Natural killer cell treated with Interleukin-12 subunit alpha and Interleukin-12 subunit beta and Interleukin-15 and Interleukin-18, amount 100 ng/mL, for 72 hours (primary cell): ENCODE measurements at regions not wholly inside any gene's neighbourhood (a gene's known extent, or its start where the extent isn't known, plus 50 kb on each side); places are given as distances from the start of the nearest gene placed in this dataset.

ENCODE experiments used
- ATAC-seq, 2 donors: fragments of 150-1000 bp; cut with Tn5 transposase in 1 of 2; sonication (Bioruptor Pico), chemical (Tn5 transposase) in 1 of 2; 2 replicates each; pipeline ENCODE4 v1.10.0; 2021
- DNase-seq: peaks from one replicate; pipeline ENCODE4 v3.0.0; 2022; ENCODE audit warnings: low spot score
- H3K27ac Mint-ChIP-seq, 2 donors: 1 replicate in 1 of 2; 2 replicates in 1 of 2; pipeline ENCODE4 v1.8.0; 2022; ENCODE audit warnings: mixed read lengths in 2 of 2, mild to moderate bottlenecking in 1 of 2, moderate library complexity in 1 of 2
- H3K27me3 Mint-ChIP-seq, 2 donors: 1 replicate in 1 of 2; 2 replicates in 1 of 2; pipeline ENCODE4 v1.8.0; 2022; ENCODE audit warnings: mixed read lengths in 2 of 2
- H3K36me3 Mint-ChIP-seq: one replicate; pipeline ENCODE4 v1.8.0; 2022; ENCODE audit warnings: mixed read lengths
- H3K4me1 Mint-ChIP-seq, 2 donors: 1 replicate in 1 of 2; 2 replicates in 1 of 2; pipeline ENCODE4 v1.8.0; 2022; ENCODE audit warnings: low read depth in 2 of 2, mixed read lengths in 2 of 2, mild to moderate bottlenecking in 1 of 2
- H3K4me3 Mint-ChIP-seq: one replicate; pipeline ENCODE4 v1.8.0; 2022; ENCODE audit warnings: mixed read lengths
- H3K9me3 Mint-ChIP-seq: 2 replicates; pipeline ENCODE4 v1.8.0; 2022; ENCODE audit warnings: mixed read lengths

- no peaks in the 10 kb centered on the region for H3K36me3 Mint-ChIP-seq
- DNase-seq, result no peak
- H3K9me3 Mint-ChIP-seq, result no peaks in the 10 kb centered on the region
- no peak overlapping the region for H3K4me3 Mint-ChIP-seq
- no peak overlapping the region for H3K27ac Mint-ChIP-seq
- peaks cover 10 to 23% of the 10 kb centered on the region in 2 donors for H3K27me3 Mint-ChIP-seq
- H3K4me1 Mint-ChIP-seq, result no peaks in the 10 kb centered on the region
- ATAC-seq, result no peak
Observed at GRCh38 chr2:151051574-151052220, 210.0 kb downstream of the RBM43 start.

- no peaks in the 10 kb centered on the region for H3K36me3 Mint-ChIP-seq
- no peak overlapping the region for H3K27ac Mint-ChIP-seq
- no peaks in the 10 kb centered on the region for H3K4me1 Mint-ChIP-seq
- no peak overlapping the region for H3K4me3 Mint-ChIP-seq
- ATAC-seq (no peak), DNase-seq (no peak)
- H3K9me3 Mint-ChIP-seq, result no peaks in the 10 kb centered on the region
- H3K27me3 Mint-ChIP-seq, result peaks cover 10 to 23% of the 10 kb centered on the region in 2 donors
Observed at GRCh38 chr2:151049746-151050145, 211.9 kb downstream of the RBM43 start.

GRCh38 chr2:151048331-151049054, 213.2 kb downstream of the RBM43 start:
- Mint-ChIP-seq H3K36me3 (no peaks in the 10 kb centered on the region), H3K27ac (no peak overlapping the region), H3K4me3 (no peak overlapping the region), H3K9me3 (no peaks in the 10 kb centered on the region), H3K4me1 (no peaks in the 10 kb centered on the region), H3K27me3 (peaks cover 10 to 23% of the 10 kb centered on the region in 2 donors)
- DNase-seq (no peak), ATAC-seq (no peak)

- no peak for ATAC-seq
- H3K9me3 Mint-ChIP-seq, result no peaks in the 10 kb centered on the region
- peaks cover under 1 to 3% of the 10 kb centered on the region in 2 donors for H3K27me3 Mint-ChIP-seq
- H3K27ac Mint-ChIP-seq, result no peak overlapping the region
- no peaks in the 10 kb centered on the region for H3K36me3 Mint-ChIP-seq
- H3K4me3 Mint-ChIP-seq, result no peak overlapping the region
- DNase-seq, result no peak
- no peaks in the 10 kb centered on the region for H3K4me1 Mint-ChIP-seq
Observed at GRCh38 chr2:151043484-151043883, 218.2 kb downstream of the RBM43 start.

GRCh38 chr2:151042964-151043363, 218.7 kb downstream of the RBM43 start:
- DNase-seq (no peak), ATAC-seq (no peak)
- H3K27me3 Mint-ChIP-seq, result peaks cover 0 to 3% of the 10 kb centered on the region in 2 donors
- no peaks in the 10 kb centered on the region for H3K36me3 Mint-ChIP-seq
- H3K27ac Mint-ChIP-seq, result no peak overlapping the region
- no peaks in the 10 kb centered on the region for H3K4me1 Mint-ChIP-seq
- H3K4me3 Mint-ChIP-seq, result no peak overlapping the region
- no peaks in the 10 kb centered on the region for H3K9me3 Mint-ChIP-seq

- no peak overlapping the region for H3K4me3 Mint-ChIP-seq
- no peak for ATAC-seq
- H3K4me1 Mint-ChIP-seq, result no peaks in the 10 kb centered on the region
- no peaks in the 10 kb centered on the region for H3K36me3 Mint-ChIP-seq
- DNase-seq, result no peak
- peaks cover 0 to 3% of the 10 kb centered on the region in 2 donors for H3K27me3 Mint-ChIP-seq
- no peak overlapping the region for H3K27ac Mint-ChIP-seq
- no peaks in the 10 kb centered on the region for H3K9me3 Mint-ChIP-seq
Observed at GRCh38 chr2:151040039-151040438, 221.6 kb downstream of the RBM43 start.

GRCh38 chr2:151038516-151038915, 223.1 kb downstream of the RBM43 start:
- no peak overlapping the region for H3K4me3 Mint-ChIP-seq
- no peak overlapping the region for H3K27ac Mint-ChIP-seq
- H3K4me1 Mint-ChIP-seq, result no peaks in the 10 kb centered on the region
- no peak for ATAC-seq
- H3K27me3 Mint-ChIP-seq, result peaks cover 0 to 7% of the 10 kb centered on the region in 2 donors
- no peaks in the 10 kb centered on the region for H3K36me3 Mint-ChIP-seq
- no peak for DNase-seq
- no peaks in the 10 kb centered on the region for H3K9me3 Mint-ChIP-seq

GRCh38 chr2:151037434-151037833, 224.2 kb downstream of the RBM43 start:
- Mint-ChIP-seq H3K27ac (no peak overlapping the region), H3K4me3 (no peak overlapping the region), H3K36me3 (no peaks in the 10 kb centered on the region), H3K4me1 (no peaks in the 10 kb centered on the region), H3K9me3 (no peaks in the 10 kb centered on the region), H3K27me3 (peaks cover 0 to 7% of the 10 kb centered on the region in 2 donors)
- ATAC-seq, result no peak
- DNase-seq, result no peak

- DNase-seq, result no peak
- Mint-ChIP-seq H3K4me1 (peaks cover 0 to 3% of the 10 kb centered on the region in 2 donors), H3K27ac (no peak overlapping the region), H3K36me3 (no peaks in the 10 kb centered on the region), H3K27me3 (peaks cover 0 to 7% of the 10 kb centered on the region in 2 donors), H3K4me3 (no peak overlapping the region), H3K9me3 (no peaks in the 10 kb centered on the region)
- ATAC-seq, result no peak
Observed at GRCh38 chr2:151033271-151034248, 228.1 kb downstream of the RBM43 start.

- no peaks in the 10 kb centered on the region for H3K36me3 Mint-ChIP-seq
- no peak overlapping the region for H3K4me3 Mint-ChIP-seq
- ATAC-seq (no peak), DNase-seq (no peak)
- peaks cover 0 to 3% of the 10 kb centered on the region in 2 donors for H3K4me1 Mint-ChIP-seq
- peaks cover 0 to 6% of the 10 kb centered on the region in 2 donors for H3K27me3 Mint-ChIP-seq
- H3K9me3 Mint-ChIP-seq, result no peaks in the 10 kb centered on the region
- no peak overlapping the region for H3K27ac Mint-ChIP-seq
Observed at GRCh38 chr2:151032741-151033191, 228.9 kb downstream of the RBM43 start.

- DNase-seq (no peak), ATAC-seq (no peak)
- peaks cover 0 to 6% of the 10 kb centered on the region in 2 donors for H3K27me3 Mint-ChIP-seq
- H3K4me1 Mint-ChIP-seq, result peaks cover 0 to 3% of the 10 kb centered on the region in 2 donors
- no peak overlapping the region for H3K27ac Mint-ChIP-seq
- no peaks in the 10 kb centered on the region for H3K9me3 Mint-ChIP-seq
- H3K36me3 Mint-ChIP-seq, result no peaks in the 10 kb centered on the region
- no peak overlapping the region for H3K4me3 Mint-ChIP-seq
Observed at GRCh38 chr2:151030663-151031230, 230.9 kb downstream of the RBM43 start.

GRCh38 chr2:151029406-151030157, 232.1 kb downstream of the RBM43 start:
- Mint-ChIP-seq H3K9me3 (no peaks in the 10 kb centered on the region), H3K4me1 (peaks cover 0 to 3% of the 10 kb centered on the region in 2 donors), H3K36me3 (no peaks in the 10 kb centered on the region), H3K4me3 (no peak overlapping the region), H3K27me3 (peaks cover 0 to 2% of the 10 kb centered on the region in 2 donors), H3K27ac (no peak overlapping the region)
- ATAC-seq, result no peak
- no peak for DNase-seq

- DNase-seq (no peak), ATAC-seq (no peak)
- Mint-ChIP-seq H3K4me1 (peaks cover 0 to 3% of the 10 kb centered on the region in 2 donors), H3K27ac (no peak overlapping the region), H3K9me3 (no peaks in the 10 kb centered on the region), H3K27me3 (peaks cover 2% of the 10 kb centered on the region in 2 donors), H3K36me3 (no peaks in the 10 kb centered on the region), H3K4me3 (no peak overlapping the region)
Observed at GRCh38 chr2:151028691-151029176, 232.9 kb downstream of the RBM43 start.
